H1 (cell line): ENCODE measurements at regions not wholly inside any gene's neighbourhood (a gene's known extent, or its start where the extent isn't known, plus 50 kb on each side); places are given as distances from the start of the nearest gene placed in this dataset.

ENCODE experiments used
- BRCA1 ChIP-seq: IDR thresholded peaks from 2 replicates; pipeline ENCODE4 v1.6.1; 2012; ENCODE audit warnings: low read depth, low read length, improper control_type of control experiment
- CTCF ChIP-seq, 3 experiments: IDR thresholded peaks; 1 replicate in 2 of 3; 2 replicates in 1 of 3; pipeline versions ENCODE4 v1.5.1 to v1.6.1; 2011; ENCODE audit warnings: low read length in 3 of 3, mild to moderate bottlenecking in 3 of 3, inconsistent platforms in 2 of 3, low read depth in 1 of 3, moderate library complexity in 1 of 3; ENCODE audit not compliant: insufficient read depth in 1 of 3; ENCODE audit errors: control extremely low read depth in 1 of 3
- EP300 ChIP-seq, 2 experiments: IDR thresholded peaks; 1 replicate in 1 of 2; 2 replicates in 1 of 2; pipeline ENCODE4 v1.6.1; 2011 to 2012; ENCODE audit warnings: low read depth in 2 of 2, low read length in 2 of 2, mild to moderate bottlenecking in 2 of 2, borderline replicate concordance in 1 of 2, inconsistent platforms in 1 of 2, moderate library complexity in 1 of 2
- KDM5A ChIP-seq: fragments of 200-600 bp; IDR thresholded peaks from 2 replicates; pipeline ENCODE4 v1.7.1; 2012; ENCODE audit warnings: mild to moderate bottlenecking, low read length, inconsistent platforms, mixed read lengths
- PHF8 ChIP-seq: fragments of 200-600 bp; sonication (generic); conservative IDR thresholded peaks from 2 replicates; pipeline ENCODE4 v1.7.1; 2012; ENCODE audit warnings: low read depth, mild to moderate bottlenecking, inconsistent platforms, low read length, moderate library complexity
- POLR2A ChIP-seq, 2 experiments: IDR thresholded peaks; 1 replicate in 1 of 2; 2 replicates in 1 of 2; pipeline ENCODE4 v1.6.1; 2011; ENCODE audit warnings: low read depth in 2 of 2, low read length in 2 of 2, mild to moderate bottlenecking in 2 of 2; ENCODE audit errors: control extremely low read depth in 1 of 2
- SP2 ChIP-seq: IDR thresholded peaks from 2 replicates; pipeline ENCODE4 v1.6.1; 2012; ENCODE audit warnings: mild to moderate bottlenecking, low read length, inconsistent platforms
- TAF1 ChIP-seq: IDR thresholded peaks from 2 replicates; pipeline ENCODE4 v1.6.1; 2011; ENCODE audit warnings: mild to moderate bottlenecking, low read depth, low read length

- no peak for TF ChIP-seq CTCF (IDR thresholded peaks at IDR 0.05; ENCODE audit: control extremely low read depth in 1 of 3, insufficient read depth in 1 of 3, low read depth in 1 of 3, low read length in 3 of 3)
- TF ChIP-seq KDM5A, result no peak
- TF ChIP-seq PHF8, result no peak
- TF ChIP-seq POLR2A (IDR thresholded peaks at IDR 0.05; ENCODE audit: control extremely low read depth in 1 of 2, low read depth in 2 of 2, low read length in 2 of 2), result no peak
- no peak for TF ChIP-seq TAF1
- no peak for TF ChIP-seq SP2
- TF ChIP-seq BRCA1, result no peak
- no peak for TF ChIP-seq EP300 (IDR thresholded peaks at IDR 0.05; ENCODE audit: borderline replicate concordance in 1 of 2, low read depth in 2 of 2, low read length in 2 of 2)
Observed at GRCh38 chr13:40080676-40081075, 425.2 kb downstream of the COG6 start.
